ENCODE measurements at regions not wholly inside any gene's neighbourhood (a gene's known extent, or its start where the extent isn't known, plus 50 kb on each side); places are given as distances from the start of the nearest gene placed in this dataset.

- intact Hi-C loops (cut with micrococcal nuclease), result loop anchor here (10.0 kb wide), 1 partner anchor 262 kb away; no protein-coding TSS in a partner anchor
Observed at GRCh38 chr20:57857118-57857517, 147.3 kb upstream of the PMEPA1 start.

- intact Hi-C loops (cut with micrococcal nuclease), result loop anchor here (10.0 kb wide), 1 partner anchor 262 kb away; no protein-coding TSS in a partner anchor
Observed at GRCh38 chr20:57856658-57857057, 146.8 kb upstream of the PMEPA1 start.

DNA sequence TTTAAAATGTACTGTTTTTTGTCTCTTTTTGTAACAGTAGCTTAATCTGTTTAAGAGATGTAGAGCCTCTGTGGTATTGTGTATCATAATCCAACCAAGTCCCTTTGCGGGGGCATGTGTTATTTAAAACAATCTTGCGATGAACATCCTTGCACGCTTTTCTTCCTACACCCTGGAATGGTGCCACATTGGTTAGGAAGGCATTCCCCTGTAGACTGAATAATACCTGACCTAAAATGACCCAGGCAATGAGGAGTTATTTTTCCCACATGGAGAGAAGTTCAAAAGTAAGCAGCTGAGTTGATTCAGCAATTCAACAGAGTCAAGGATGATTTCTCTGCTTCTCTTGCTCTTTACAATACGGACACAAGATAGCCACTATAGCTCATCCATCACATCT lies 142.0 kb upstream of the PMEPA1 start:
- intact Hi-C loops (cut with micrococcal nuclease), result loop anchor here (10.0 kb wide), 1 partner anchor 257 kb away; no protein-coding TSS in a partner anchor

- intact Hi-C loops (cut with micrococcal nuclease), result loop anchor here (10.0 kb wide), 1 partner anchor 256 kb away; no protein-coding TSS in a partner anchor
Observed at GRCh38 chr20:57851025-57851682, 141.3 kb upstream of the PMEPA1 start.

- intact Hi-C loops (cut with micrococcal nuclease), result loop anchor here (10.0 kb wide), 1 partner anchor 255 kb away; no protein-coding TSS in a partner anchor
Observed at GRCh38 chr20:57849521-57850215, 139.9 kb upstream of the PMEPA1 start.

GRCh38 chr20:57849121-57849520 lies 139.3 kb upstream of the PMEPA1 start:
- intact Hi-C loops (cut with micrococcal nuclease), result no loop called here

GRCh38 chr20:57848282-57848681 lies 138.5 kb upstream of the PMEPA1 start:
- intact Hi-C loops (cut with micrococcal nuclease), result no loop called here

DNA sequence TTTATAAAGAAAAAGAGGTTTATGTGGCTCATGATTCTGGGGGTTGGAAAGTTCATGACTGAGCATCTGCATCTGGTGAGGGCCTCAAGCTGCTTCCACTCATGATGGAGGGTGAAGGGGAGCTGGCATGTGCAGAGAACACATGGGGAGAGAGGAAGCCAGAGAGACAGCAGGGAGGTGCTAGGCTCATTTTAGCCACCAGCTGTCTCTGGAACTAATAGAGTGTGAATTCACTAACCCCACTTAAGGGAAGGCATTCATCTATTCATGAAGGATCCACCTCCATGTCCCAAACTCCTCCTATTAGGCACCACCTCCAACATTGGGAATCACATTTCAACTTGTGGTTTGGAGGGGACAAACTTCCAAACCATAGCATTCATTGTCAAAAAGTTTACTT lies 137.3 kb upstream of the PMEPA1 start:
- intact Hi-C loops (cut with micrococcal nuclease), result no loop called here

- intact Hi-C loops (cut with micrococcal nuclease), result no loop called here
Observed at GRCh38 chr20:57844626-57845596, 135.1 kb upstream of the PMEPA1 start.

DNA sequence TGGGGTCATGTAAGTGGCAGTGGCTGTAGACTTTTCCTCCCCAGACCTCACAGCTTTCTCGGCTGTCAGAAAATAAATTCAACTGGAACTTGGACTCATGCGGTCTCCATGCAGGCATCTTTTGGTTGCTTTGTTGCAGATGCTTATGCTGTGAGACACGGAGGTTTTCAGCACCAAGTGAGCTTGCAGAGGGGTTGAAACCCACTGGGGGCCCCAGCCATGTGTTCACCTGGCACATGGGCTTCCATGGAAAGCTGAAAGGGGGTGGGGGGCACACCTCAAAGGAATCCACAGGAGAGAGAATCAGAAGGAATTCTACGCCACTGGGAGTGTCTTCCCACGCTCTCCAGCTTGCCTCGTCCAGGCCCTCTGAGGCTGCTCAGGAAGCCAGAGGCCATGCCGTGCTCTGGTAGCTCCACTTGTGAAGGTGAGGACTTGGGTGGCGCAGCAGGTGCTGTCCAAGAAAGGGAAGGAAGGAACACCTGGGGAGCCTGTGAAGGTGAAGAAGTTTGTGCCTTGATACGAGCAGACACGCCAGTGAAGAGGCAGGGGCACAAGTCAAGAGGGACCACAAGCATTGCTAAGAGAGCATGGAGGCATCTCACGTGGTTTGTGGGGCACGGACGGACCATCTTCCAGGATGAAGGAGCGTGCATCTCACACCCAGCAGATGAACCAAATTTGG lies 134.3 kb upstream of the PMEPA1 start:
- intact Hi-C loops (cut with micrococcal nuclease), result no loop called here

GRCh38 chr20:57842720-57843119 lies 132.9 kb upstream of the PMEPA1 start:
- intact Hi-C loops (cut with micrococcal nuclease), result no loop called here

- intact Hi-C loops (cut with micrococcal nuclease), result no loop called here
Observed at GRCh38 chr20:57841297-57841866, 131.6 kb upstream of the PMEPA1 start.

GRCh38 chr20:57840504-57841296 lies 130.9 kb upstream of the PMEPA1 start:
- intact Hi-C loops (cut with micrococcal nuclease), result no loop called here

GRCh38 chr20:57840066-57840465 lies 130.3 kb upstream of the PMEPA1 start:
- intact Hi-C loops (cut with micrococcal nuclease), result no loop called here

- intact Hi-C loops (cut with micrococcal nuclease), result no loop called here
Observed at GRCh38 chr20:57838670-57839151, 128.9 kb upstream of the PMEPA1 start.

DNA sequence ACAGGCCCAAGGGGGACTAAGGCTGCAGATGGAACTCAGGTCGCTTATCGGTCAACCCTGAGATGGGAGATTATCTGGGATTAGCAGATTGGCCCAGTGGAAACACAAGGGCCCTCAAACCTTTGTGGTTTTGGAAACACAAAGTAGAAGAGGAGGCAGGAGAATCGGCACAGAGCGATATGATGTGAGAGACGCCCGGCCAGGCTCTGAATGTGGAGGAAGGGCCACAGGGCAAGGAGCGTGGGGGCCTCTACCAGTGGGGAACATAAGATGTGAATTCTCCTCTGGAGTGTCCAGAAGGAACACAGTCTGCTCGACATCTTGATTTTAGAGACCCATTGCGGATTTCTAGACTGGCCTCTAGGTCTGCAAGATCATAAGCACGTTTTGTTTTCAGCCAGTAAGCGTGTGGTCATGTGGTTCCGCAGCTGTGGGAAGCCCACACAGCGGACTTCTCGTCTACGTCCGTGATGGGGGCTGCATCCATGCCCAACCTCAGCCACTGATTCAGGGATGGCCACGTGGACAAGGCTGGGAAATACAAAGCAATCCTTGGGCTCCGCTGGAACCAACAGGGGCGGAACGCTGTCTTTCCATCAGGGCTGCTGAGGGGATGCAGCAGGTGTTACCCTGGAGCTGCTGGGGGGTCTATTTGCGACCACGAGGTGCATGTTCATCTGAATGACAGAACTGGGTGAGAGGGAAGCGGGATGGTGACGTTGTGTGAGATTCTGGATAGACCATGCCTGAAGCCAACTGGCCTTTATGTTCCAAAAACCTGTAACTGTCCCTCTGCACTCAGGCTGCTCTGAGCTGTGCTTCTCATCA lies 127.6 kb upstream of the PMEPA1 start:
- intact Hi-C loops (cut with micrococcal nuclease), result no loop called here

DNA sequence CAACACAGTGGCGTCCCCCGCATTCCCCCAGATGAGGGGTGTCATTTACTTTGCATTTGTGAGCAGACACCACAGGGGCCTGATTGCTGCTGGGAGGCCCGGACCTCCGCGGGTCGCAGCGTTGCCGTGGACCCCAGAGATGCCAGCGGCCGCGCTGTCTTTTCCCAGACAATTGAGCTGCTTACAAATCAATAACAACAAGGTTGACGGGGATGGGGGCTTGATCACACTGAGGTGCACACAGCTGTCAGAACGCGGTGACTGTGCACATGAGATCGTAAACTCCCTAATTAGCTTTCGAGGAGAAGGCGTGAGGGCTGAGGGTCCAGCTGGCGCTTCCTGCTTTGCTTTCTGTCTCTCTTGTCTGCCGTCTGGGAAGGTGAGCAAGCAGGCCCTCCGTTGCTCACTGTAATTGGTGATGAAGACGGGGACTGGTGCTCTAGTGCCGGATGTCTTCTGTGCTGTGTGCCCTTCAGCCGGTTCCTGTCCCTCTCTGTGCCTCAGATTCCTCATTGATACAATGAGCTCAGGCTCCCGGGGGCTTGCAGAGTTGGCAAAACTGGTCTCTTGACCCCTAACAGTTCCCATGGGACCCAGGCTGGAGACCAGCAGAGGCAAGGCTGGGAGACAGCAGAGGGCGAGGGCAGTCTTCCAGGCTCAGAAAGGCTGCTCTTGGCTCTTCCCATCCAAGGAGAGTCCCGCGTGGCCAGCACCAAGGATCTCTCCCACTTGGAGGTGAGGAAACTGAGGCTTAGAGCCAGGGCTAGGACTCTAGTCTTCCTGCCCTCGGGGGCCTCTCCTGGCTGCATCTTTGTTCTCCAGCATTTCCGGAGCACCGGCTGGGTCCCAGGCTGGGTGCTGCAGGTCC lies 126.0 kb upstream of the PMEPA1 start:
- intact Hi-C loops (cut with micrococcal nuclease), result no loop called here

DNA sequence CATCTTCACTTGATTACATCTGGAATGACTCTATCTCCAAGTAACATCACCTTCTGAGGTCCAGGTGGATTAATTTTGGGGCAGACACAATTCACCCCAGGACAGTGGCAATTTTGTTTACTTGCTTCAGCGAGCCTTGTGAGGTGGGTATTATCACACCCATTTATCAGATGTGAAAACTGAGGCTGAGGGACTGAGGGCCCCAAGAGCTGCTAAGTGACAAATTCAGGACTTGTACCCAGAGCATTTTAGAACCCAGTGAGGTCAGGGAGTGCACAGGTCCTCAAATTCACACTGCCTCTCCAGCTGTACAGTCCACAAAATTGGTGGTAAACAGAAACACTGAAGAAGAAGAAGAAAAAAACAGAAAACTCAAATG lies 125.2 kb upstream of the PMEPA1 start:
- intact Hi-C loops (cut with micrococcal nuclease), result no loop called here

Measured in T-helper 1 cell treated with Interleukin-12 subunit alpha and Interleukin-12 subunit beta and Interleukin-4 antibody, amounts not matched to agents 30 ng/mL and 1 ng/mL, for 36 hours (primary cell).